ENCODE measurements at regions not wholly inside any gene's neighbourhood (a gene's known extent, or its start where the extent isn't known, plus 50 kb on each side); places are given as distances from the start of the nearest gene placed in this dataset.

DNA sequence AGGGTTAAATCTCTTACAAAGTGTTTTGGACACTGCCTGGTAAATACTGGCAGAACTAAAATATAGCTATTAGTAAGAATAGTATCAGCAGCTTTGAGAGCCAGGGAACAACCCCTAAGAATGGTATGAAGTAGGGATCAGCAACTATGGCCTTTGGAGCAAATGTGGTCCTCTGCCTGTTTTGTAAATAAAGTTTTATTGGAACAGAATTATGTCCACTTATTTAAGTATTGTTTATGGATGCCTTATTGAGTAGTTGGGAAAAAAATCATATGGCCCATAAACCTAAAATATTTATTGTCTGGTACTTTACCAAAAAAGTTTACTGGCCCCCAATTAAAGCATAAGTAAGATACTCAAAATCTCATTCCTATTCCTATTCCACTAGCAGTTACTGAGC lies 182.2 kb downstream of the PALM2AKAP2 start:
- ChIA-PET CTCF (interaction anchor here (1.0 kb wide), 1 partner anchor 19 kb away, joined by 3 read pairs; no protein-coding TSS in a partner anchor), POLR2A (interaction anchor here (0.6 kb wide), 1 partner anchor 1541 kb away, joined by 5 read pairs; no protein-coding TSS in a partner anchor)
- intact Hi-C loops (cut with micrococcal nuclease) (no loop called here), dilution Hi-C loops (cut with MboI; ENCODE audit: extremely low pct_ligation_motif_present, low sequenced_read_pairs) (no loop called here)
- Histone ChIP-seq H4K20me1 (replicated peaks; ENCODE audit: control insufficient read depth, extremely low read depth, insufficient read depth, low read length) (no peaks in the 10 kb centered on the region), H3K9me1 (replicated peaks; ENCODE audit: control insufficient read depth, extremely low read depth, insufficient read depth, low read length) (no peaks in the 10 kb centered on the region), H3K4me1 (ENCODE audit: control insufficient read depth, extremely low read depth, insufficient read depth, low read length) (no peaks in the 10 kb centered on the region), H3K4me2 (ENCODE audit: insufficient read depth, low read length) (no peak overlapping the region), H3K27ac (ENCODE audit: insufficient read depth, low read depth, low read length) (no peak overlapping the region), H3K9ac (replicated peaks; ENCODE audit: extremely low read depth, insufficient read depth, low read length) (no peak overlapping the region), H2AFZ (ENCODE audit: low read depth, low read length) (no peak overlapping the region), H3K36me3 (ENCODE audit: control insufficient read depth in 2 of 2, extremely low read depth in 1 of 2, insufficient read depth in 2 of 2, low read length in 2 of 2) (no peaks in the 10 kb centered on the region), H3K27me3 (ENCODE audit: control insufficient read depth in 2 of 2, insufficient read depth in 2 of 2, low read length in 2 of 2) (no peaks in the 10 kb centered on the region), H3K79me2 (ENCODE audit: control insufficient read depth, insufficient read depth, low read length) (no peaks in the 10 kb centered on the region), H3K9me3 (replicated peaks; ENCODE audit: control insufficient read depth, insufficient read depth, low read length) (no peaks in the 10 kb centered on the region), H3K4me3 (replicated peaks in 1 of 3; ENCODE audit: insufficient read depth in 1 of 3, low read depth in 1 of 3, low read length in 3 of 3) (no peak overlapping the region)
- BruUV-seq (replicated peaks), result no TSS peak
- DNase-seq (ENCODE audit: low read depth, low spot score), result no peak
- FAIRE-seq, result no peak
- no peak for TF ChIP-seq POLR2A (IDR thresholded peaks at IDR 0.05; ENCODE audit: low read depth, low read length)
- no peak for TF ChIP-seq EZH2 (IDR thresholded peaks at IDR 0.05; ENCODE audit: borderline replicate concordance, low read depth, low read length, severe bottlenecking)
- TF ChIP-seq MYC (IDR thresholded peaks at IDR 0.05; ENCODE audit: low read depth, low read length), result no peak

DNA sequence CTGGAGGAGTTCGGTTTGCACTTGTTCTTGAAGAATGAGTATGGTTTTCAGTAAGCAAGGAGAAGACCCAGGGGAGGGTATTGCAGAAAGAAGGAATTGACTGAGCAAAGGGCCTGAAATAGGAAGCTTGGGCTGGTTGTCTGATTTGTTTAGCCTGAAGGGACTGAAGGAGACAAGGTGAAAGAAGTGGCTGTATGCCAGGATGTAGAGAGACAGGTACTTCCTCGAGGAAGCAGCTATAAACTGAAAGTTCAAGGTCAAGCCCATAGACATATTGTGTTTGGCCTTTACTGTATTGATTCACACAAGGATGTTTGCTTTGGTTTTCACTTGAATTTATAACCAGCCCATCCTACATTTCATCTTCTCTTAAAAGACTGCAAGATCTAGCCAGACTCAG lies 183.1 kb downstream of the PALM2AKAP2 start:
- no peak overlapping the region for H3K4me2 ChIP-seq (ENCODE audit: insufficient read depth, low read length)
- H3K4me3 ChIP-seq (replicated peaks in 1 of 3; ENCODE audit: insufficient read depth in 1 of 3, low read depth in 1 of 3, low read length in 3 of 3), result no peak overlapping the region
- no peaks in the 10 kb centered on the region for H3K27me3 ChIP-seq (ENCODE audit: control insufficient read depth in 2 of 2, insufficient read depth in 2 of 2, low read length in 2 of 2)
- no peak overlapping the region for H3K9ac ChIP-seq (replicated peaks; ENCODE audit: extremely low read depth, insufficient read depth, low read length)
- H4K20me1 ChIP-seq (replicated peaks; ENCODE audit: control insufficient read depth, extremely low read depth, insufficient read depth, low read length), result no peaks in the 10 kb centered on the region
- peaks cover 5% of the 10 kb centered on the region for H3K4me1 ChIP-seq (ENCODE audit: control insufficient read depth, extremely low read depth, insufficient read depth, low read length)
- dilution Hi-C loops (cut with MboI; ENCODE audit: extremely low pct_ligation_motif_present, low sequenced_read_pairs), result no loop called here
- ChIA-PET CTCF (interaction anchor here (1.0 kb wide), 1 partner anchor 18 kb away, joined by 3 read pairs; no protein-coding TSS in a partner anchor), POLR2A (no interaction called here)
- no peak overlapping the region for H3K27ac ChIP-seq (ENCODE audit: insufficient read depth, low read depth, low read length)
- no peak overlapping the region for H2AFZ ChIP-seq (ENCODE audit: low read depth, low read length)
- TF ChIP-seq JUN (IDR thresholded peaks at IDR 0.05; ENCODE audit: borderline replicate concordance, insufficient read depth, insufficient read length, low read depth) (no peak), POLR2A (IDR thresholded peaks at IDR 0.05; ENCODE audit: low read depth, low read length) (no peak)
- H3K9me3 ChIP-seq (replicated peaks; ENCODE audit: control insufficient read depth, insufficient read depth, low read length), result no peaks in the 10 kb centered on the region
- intact Hi-C loops (cut with micrococcal nuclease), result no loop called here
- peak; percentile 33 for DNase-seq (ENCODE audit: low read depth, low spot score)
- BruUV-seq (replicated peaks), result no TSS peak
- no peaks in the 10 kb centered on the region for H3K36me3 ChIP-seq (ENCODE audit: control insufficient read depth in 2 of 2, extremely low read depth in 1 of 2, insufficient read depth in 2 of 2, low read length in 2 of 2)
- no peak for FAIRE-seq
- H3K9me1 ChIP-seq (replicated peaks; ENCODE audit: control insufficient read depth, extremely low read depth, insufficient read depth, low read length), result no peaks in the 10 kb centered on the region
- no peaks in the 10 kb centered on the region for H3K79me2 ChIP-seq (ENCODE audit: control insufficient read depth, insufficient read depth, low read length)

Measured in endothelial cell of umbilical vein (primary cell).